HG02642 (cell line): ENCODE measurements at regions not wholly inside any gene's neighbourhood (a gene's known extent, or its start where the extent isn't known, plus 50 kb on each side); places are given as distances from the start of the nearest gene placed in this dataset.
"Not testable (repeated sequence)": the region's sequence is repeated elsewhere in the genome, so short reads cannot be mapped to it uniquely, and the experiment has no call there.

ENCODE experiments used
- ATAC-seq: cut with Tn5 transposase; IDR thresholded peaks from one replicate; pipeline ENCODE4 v1.9.1; 2021; ENCODE audit warnings: mild to moderate bottlenecking; ENCODE audit not compliant: unreplicated experiment, poor library complexity

DNA sequence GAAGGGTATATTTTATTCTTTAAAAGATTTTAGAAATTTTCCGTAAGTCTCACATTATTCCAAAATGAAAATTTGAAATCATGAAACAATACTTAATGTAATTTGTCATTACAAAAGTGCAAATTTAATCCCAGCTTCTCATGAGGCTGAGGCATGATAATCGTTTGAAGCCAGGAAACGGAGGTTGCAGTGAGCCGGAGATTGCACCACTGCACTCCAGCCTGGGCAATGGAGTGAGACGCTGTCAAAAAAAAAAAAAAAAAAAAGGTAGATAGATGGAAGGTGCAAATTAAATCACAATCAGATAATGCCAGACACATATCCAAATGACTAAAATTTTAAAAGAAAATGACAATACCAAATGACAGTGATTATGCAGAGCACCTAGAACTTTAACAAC is 644.2 kb downstream of the FAM181B start:
- no peak for ATAC-seq

DNA sequence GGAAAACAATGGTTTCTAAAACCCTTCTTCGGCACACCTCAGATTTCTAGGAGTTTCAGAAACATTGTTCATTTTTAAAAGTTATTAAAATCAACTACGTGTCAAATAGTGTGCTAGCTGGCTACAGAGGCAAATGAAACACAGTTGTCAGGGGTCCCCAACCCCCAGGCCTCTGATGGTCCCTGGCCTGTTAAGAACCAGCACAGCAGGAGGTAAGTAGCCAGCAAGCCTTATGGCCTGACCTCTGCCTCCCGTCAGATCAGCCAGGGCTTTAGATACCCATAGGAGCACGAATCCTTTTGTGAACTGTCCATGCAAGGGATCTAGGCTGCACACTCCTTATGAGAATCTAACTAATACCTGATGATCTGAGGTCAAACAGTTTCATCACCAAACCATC is 648.2 kb downstream of the FAM181B start:
- ATAC-seq = no peak

DNA sequence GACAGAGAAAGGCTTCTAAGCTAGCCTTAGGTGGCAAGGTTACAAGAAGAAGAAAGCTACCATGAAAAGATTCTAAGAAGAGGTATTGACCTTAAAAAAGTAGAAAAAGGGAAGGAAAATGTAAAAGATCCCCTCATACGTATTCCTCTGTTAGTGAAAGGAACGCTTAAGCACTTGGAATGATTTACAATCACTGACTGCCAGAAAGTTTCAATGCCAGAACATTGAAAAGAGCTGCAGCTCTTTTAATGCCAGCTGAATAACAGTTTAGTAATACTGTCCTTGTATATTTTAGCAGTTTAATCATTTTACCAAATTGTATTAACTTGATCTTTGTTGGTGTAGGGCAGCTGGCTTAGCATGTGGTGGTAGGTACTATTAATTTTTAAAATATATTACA is 650.7 kb downstream of the FAM181B start:
- ATAC-seq = no peak

DNA sequence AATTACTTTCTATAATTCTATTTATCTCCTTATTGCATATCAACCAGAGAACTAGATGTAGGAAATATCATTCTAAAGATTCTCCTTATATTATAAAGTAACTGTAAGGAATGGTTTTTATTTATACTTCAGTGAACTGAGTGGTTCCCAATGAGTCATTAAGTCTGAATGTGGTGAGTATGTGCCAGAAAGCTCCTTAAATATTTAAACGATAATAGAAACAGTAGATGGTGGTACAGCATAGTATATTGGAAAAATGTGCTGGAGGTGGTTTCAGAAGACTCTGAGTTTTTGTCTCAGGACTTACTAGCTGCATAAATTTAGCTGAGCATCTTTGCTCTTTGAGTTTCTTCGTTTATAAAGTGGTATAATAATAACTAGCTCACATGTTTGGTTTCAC is 653.5 kb downstream of the FAM181B start:
- ATAC-seq = no peak

DNA sequence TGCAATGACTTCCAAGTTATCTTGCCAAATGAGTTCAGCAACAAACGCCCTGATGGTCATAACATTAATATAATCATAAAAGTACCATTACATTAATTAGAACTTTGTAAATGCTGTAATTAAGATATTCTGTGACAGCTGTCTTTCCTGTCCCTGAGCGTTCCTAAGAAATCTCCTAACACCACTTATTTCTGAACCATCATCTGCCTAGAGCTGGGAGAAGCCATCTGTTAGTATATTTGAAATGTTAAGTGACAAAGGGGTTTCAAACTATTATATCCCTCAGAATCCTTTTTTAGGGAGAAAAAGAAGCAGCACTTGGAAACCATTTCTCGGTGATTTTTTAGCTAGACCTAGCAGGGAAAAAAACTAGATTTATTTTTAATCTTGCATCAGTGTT is 657.5 kb downstream of the FAM181B start:
- ATAC-seq = no peak

DNA sequence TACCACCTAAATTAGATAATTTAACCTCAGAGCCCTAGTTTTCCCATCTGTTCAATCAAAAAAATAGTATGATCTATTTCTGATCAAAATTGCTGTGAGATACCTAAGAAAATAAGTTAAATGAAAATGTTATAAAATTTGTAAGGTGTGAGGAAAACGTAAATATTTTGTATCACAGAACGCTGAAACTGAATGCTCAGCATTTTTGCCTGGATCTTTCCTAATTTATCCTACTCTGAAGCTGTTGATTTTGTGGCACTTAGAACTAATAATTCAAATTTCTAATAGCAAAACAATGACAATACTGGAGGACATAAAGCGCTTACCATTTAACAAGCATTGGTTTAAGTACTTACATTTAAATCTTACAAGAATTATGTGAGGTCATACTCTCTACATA is 674.2 kb downstream of the FAM181B start:
- ATAC-seq = no peak

DNA sequence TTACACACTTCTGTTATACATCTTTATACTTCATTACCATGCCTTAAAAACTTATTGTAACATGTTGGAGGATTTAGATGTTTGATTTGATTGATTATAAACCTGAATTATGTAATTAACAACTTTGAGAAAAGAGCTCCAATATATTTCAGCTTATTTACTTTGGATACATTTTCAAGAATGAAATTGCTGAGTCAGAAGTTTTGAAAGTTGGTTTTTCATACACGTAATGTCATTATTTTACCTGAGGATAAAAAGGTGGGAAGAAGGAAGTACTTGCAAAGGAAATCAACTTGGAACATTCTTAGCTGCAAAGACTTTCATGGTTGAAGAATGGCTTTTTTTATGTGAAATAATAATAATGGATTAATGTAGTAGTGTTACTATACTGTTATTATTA is 677.2 kb downstream of the FAM181B start:
- no peak for ATAC-seq

DNA sequence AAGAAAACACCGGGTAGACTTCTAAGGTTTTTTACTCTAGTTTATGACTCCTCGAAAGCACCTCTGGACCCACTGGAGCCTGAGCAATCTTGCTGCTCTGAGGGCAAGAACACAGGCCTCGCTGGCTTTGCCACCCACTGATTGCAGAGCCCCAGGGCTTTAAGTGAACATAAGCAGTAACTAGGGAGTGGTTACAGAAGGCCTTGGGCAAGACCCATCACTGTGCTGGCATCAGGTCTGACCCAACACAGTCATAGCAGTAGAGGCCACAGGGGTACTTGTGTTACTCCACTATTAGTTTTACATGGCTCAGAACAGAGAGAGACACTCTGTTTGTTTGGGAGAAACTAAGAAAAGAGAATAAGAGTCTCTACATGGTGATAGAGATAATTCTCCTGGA is 684.5 kb downstream of the FAM181B start:
- ATAC-seq = no peak

DNA sequence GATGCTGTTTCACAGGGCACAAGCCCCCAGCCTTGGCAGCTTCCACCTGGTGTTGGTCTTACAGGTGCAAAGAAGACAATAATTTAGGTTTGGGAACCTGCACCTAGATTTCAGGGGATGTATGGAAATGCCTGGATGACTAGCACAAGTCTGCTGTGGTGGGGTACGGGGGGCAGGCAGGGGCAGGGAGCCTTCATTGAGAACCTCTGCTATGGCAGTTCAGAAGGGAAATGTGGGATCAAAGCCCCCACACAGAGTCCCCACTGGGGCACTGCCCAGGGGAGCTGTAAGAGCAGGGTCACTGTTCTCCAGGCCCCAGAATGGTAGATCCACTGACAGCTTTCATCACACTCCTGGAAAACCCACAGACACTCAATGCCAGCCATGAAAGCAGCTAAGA is 686.5 kb downstream of the FAM181B start:
- no peak for ATAC-seq

DNA sequence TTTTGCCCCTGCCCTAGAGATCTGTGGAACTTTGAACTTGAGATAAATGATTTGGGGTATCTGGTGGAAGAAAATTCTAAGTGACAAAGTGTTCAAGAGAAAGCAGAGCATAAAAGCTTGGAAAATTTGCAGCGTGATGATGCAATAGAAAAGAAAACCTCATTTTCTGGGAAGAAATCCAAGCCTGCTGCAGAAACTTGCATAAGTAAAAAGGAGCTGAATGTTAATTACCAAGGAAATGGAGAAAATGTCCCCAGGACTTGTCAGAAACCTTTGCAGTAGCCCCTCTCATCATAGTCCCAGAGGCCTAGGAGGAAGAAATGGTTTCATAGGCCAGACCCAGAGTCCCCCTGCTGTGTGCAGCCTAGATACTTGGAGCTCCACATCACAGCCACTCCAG is 686.9 kb downstream of the FAM181B start:
- no peak for ATAC-seq

DNA sequence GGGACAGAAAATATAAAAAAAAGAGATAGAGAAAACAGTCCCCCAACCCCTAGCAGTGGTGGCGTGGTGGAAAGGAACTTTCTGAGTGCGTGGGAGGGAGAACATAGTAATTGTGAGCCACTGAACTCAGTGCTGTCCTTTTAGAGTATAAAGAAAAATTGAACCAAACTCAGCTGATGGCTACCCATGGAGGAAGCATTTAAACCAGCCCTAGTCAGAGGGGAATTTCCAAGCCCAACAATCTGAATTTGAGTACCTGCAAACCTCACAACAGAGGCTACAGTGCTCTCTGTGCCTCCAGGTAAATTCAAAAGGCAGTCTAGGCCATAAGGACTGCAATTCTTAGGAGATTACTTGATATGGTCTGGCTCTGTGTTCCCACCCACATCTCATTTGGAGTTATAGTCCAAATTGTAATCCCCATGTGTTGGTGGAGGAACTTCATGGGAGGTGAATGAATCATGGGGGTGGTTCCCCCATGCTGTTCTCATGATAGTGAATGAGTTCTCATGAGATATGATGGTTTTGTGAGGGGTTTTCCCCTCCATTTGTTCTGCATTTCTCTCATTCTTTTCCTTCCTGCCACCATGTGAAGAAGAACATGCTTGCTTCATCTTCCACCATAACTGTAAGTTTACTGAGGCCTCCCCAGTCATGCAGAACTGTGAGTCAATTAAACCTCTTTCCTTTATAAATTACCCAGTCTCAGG is 687.8 kb downstream of the FAM181B start:
- ATAC-seq = no peak

DNA sequence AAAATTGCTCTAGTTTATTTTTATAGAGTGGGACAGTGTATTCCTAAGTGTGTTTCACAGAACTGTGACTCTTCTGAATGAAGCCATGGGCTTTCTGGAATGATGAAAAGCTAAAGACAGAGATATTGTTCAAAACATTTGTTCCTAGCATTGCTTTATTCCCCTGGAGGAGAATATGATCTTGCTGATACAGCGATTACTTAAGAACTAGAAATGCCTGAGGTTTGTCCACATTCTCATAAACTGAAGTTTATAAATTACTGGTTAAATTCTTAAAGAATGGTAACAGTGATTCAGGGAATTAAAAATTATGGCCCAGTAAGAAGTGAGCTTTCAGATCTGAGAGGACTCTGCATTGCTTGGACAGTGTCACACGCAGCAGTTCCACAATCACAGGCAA is 690.3 kb downstream of the FAM181B start:
- no peak for ATAC-seq

DNA sequence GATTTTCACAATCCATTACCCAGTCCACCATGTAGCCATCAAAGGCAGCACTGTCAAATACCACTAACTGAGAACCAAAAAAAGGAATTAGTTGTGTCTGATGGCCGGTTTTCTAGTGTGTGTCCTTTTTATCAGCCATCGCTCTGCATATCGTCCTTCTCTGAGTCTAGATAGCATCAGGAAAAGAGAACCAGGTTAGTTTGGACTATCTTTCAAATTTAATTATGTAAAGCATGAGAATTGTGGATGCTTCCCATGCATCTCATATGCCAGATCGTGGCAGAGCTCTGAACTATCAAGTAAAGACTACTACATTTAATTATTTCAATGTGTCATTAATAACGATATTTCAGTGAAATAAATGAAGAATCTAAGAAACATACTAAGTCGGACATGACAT is 691.9 kb downstream of the FAM181B start:
- ATAC-seq = no peak

DNA sequence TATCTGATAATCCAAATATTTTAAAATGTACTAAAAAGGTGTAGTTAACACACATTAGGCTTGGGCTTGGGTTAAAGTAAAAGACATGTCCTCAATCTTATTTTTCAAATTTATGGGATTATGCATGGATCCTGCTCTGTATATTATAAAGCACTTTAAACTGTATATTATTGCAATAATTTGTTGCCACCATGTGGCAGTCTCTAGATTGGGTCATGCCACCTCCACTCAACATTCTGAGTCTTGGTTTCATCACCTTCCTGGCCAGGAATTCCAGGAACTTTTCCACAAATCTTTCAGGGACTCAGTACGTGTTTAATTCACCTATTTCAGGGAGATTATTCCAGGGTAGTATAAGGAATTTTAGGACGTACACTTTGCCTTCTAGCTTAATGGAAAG is 695.5 kb downstream of the FAM181B start:
- no peak for ATAC-seq

DNA sequence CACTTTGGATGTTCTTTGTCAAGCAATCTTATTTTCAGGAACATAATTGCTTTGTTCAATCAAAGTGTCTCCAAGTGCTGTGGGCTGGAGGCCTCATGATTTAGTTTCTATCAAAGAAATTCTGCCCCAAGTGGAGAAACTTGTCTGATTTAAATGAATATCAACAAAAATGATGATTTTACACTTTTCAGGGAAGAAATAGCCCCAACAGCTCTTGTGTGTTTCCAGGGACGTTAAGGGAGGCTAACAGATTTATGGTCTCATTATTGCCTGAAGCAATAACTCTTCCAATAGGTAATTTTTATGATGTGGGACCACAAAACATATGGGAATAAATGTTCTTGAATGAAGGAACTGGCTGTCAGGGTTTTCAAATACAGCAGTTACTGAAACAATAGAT is 699.1 kb downstream of the FAM181B start:
- no peak for ATAC-seq

DNA sequence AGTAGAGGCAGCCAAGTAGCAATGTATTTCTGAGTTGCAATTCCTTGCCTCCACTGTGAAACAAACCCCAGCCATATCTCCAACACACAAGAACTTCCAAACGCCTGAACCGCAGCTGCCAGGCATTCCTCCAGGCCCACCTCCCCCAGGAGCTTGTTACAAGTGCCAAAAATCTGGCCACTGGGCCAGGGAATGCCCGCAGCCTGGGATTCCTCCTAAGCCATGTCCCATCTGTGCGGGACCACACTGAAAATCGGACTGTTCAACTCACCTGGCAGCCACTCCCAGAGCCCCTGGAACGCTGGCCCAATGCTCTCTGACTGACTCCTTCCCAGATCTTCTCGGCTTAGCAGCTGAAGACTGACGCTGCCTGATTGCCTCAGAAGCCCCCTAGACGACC is 706.3 kb downstream of the FAM181B start:
- ATAC-seq = not testable (repeated sequence)

DNA sequence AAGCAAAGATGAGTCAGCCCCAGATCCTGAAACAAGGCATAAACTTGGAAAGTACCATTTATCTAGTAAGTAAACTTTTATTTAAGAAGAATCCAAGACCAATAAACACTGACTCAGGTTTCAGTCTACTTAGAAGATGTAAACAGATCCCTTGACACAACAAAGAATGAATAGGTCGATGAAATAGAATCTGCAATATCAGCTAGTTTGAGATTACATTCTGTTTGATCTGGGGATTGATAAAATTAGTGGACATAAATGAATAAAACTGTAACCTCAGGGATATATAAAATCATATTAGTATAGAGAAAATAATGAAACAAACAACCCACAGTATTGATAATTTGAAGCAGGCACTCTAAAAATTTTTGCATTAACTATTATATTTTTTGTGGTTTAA is 708.9 kb downstream of the FAM181B start:
- no peak for ATAC-seq

DNA sequence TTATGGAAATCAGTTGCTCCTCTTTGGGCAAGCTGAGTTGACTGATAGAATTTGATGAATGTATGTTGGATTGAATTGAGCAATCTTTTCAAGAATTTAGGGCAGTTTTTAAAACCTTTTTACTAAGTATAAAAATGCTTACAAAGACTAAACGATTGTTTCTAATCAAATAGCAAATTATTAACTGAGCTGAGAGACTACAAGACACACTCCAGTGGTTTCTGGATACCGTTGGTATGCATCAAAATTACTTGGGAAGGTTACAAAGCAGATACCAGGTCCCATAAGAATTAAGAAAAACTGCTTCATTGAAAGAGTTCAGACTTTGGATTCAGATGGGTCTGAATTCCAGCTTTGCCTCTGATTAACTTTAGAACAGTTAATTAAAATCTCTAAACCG is 721.4 kb downstream of the FAM181B start:
- no peak for ATAC-seq

DNA sequence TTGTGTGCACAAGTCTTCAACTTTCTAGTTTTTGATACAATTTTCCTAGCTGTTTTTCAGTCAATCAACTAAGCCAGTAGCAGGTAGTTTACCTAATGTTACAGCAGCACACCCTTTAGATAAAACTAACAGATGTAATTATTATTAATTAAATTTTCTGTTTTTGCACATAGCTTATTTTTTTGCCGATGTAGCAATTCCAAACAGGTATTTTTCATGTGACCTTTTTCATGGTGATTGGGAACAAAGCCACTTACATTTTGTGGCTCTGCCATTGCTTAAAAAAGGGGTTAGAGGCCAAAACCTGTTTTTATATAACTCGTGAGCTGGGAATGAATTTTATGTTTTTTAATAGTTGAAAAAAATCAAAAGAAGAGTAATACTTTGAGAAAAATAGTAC is 724.5 kb downstream of the FAM181B start:
- no peak for ATAC-seq

DNA sequence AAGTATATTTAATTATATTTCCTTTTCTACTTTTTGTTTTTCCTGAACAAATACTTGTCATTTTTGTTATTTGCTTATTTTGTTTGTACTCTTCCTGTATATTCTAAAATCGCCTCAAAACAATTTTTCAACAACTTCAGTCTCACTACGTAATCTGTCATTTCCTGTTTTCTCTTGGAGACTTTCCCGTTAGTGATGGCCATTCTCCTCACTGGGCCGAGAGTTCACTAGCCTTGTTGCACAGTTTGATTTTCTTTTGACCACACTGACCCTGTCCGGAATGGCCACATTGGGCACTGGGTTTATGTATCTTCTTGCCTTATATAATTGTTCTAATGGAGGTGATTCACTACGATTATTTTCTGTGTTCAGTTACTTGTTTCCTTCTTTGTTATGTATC is 726.1 kb downstream of the FAM181B start:
- ATAC-seq = no peak

DNA sequence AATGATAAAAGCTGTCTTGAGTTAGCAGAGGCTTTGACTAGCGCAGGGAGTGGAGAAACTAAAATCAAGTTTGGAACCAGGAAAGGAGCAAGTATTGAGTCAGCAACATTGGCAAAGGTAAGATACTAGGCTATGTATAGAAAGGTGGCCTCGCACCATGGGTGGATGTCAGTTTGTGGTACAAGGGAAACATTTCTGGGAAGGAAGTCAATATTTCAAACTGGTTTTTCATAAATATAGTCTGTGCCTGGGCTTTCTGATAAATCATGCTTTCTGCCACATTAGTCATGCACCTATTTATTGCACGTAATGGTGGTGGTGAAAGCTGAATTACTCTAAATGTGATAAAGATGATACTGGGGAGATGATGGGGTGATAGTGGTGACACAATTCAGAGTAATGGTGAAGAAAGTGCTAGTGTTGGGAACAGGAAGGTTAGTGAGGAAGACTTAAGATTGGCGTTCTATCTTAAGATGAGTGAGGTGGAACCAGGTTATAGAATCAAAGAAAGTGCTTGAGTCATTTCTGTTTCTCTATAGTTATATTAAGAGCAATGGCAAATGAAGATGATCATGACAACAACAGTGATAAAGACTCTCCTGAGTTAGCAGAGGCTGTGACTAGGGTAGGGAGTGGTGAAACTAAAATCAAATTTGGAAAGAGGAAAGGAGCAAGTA is 729.0 kb downstream of the FAM181B start:
- ATAC-seq = no peak
